ENCODE measurements at regions not wholly inside any gene's neighbourhood (a gene's known extent, or its start where the extent isn't known, plus 50 kb on each side); places are given as distances from the start of the nearest gene placed in this dataset.

- no peak for DNase-seq
Measured at GRCh38 chr13:111912453-111912866, 154.5 kb upstream of the SOX1 start.

- no peak for DNase-seq
Measured at GRCh38 chr13:111912991-111913760, 153.8 kb upstream of the SOX1 start.

- no peak for DNase-seq
Measured at GRCh38 chr13:111913761-111914140, 153.2 kb upstream of the SOX1 start.

- DNase-seq: no peak
Measured at GRCh38 chr13:111914241-111915103, 152.5 kb upstream of the SOX1 start.

- no peak for DNase-seq
Measured at GRCh38 chr13:111915104-111915551, 151.8 kb upstream of the SOX1 start.

GRCh38 chr13:111916201-111916600, 150.7 kb upstream of the SOX1 start:
- no peak for DNase-seq

GRCh38 chr13:111917086-111917485, 149.9 kb upstream of the SOX1 start:
- DNase-seq: no peak

GRCh38 chr13:111917901-111918300, 149.0 kb upstream of the SOX1 start:
- no peak for DNase-seq

GRCh38 chr13:111919286-111919685, 147.7 kb upstream of the SOX1 start:
- DNase-seq: no peak

GRCh38 chr13:111919849-111920248, 147.1 kb upstream of the SOX1 start:
- DNase-seq: no peak

- no peak for DNase-seq
Measured at GRCh38 chr13:111920306-111920931, 146.5 kb upstream of the SOX1 start.

GRCh38 chr13:111920932-111921705, 145.8 kb upstream of the SOX1 start:
- DNase-seq: no peak

- no peak for DNase-seq
Measured at GRCh38 chr13:111922086-111922485, 144.9 kb upstream of the SOX1 start.

- DNase-seq: no peak
Measured at GRCh38 chr13:111923439-111923838, 143.5 kb upstream of the SOX1 start.

- no peak for DNase-seq
Measured at GRCh38 chr13:111923991-111924677, 142.8 kb upstream of the SOX1 start.

- no peak for DNase-seq
Measured at GRCh38 chr13:111924678-111925075, 142.3 kb upstream of the SOX1 start.

- DNase-seq: no peak
Measured at GRCh38 chr13:111925146-111925875, 141.6 kb upstream of the SOX1 start.

- no peak for DNase-seq
Measured at GRCh38 chr13:111926501-111927180, 140.3 kb upstream of the SOX1 start.

GRCh38 chr13:111927181-111927540, 139.8 kb upstream of the SOX1 start:
- DNase-seq: no peak

- DNase-seq: no peak
Measured at GRCh38 chr13:111929036-111929616, 137.8 kb upstream of the SOX1 start.
